ENCODE measurements at regions not wholly inside any gene's neighbourhood (a gene's known extent, or its start where the extent isn't known, plus 50 kb on each side); places are given as distances from the start of the nearest gene placed in this dataset.

DNA sequence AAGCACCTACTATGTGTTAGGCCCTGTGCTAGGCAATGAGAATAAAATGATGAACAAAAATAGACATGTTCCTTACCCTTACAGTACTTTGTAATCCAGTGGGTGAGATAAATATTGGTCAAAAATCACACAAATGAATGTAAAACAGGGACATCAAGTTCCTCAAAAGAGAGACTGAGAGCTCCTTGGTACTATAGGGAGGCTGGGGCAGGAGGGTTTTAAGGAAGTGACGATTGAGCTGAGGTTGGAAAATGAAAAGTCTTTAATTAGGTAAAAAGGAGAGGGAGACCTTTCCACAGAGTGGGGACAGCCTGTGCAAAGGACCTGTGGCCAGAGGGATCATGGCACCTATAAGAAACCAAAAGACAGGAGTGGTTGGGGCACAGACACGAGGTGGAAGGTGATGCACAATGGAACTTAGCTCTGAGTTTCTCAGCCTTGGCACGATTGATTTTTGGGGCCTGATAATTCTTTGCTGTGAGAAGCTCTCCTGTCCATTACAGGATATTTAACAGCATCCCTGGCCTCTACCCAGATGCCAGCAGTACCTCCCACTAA is 140.3 kb downstream of the CEP57L1 start:
- TF ChIP-seq, protein P1, sequence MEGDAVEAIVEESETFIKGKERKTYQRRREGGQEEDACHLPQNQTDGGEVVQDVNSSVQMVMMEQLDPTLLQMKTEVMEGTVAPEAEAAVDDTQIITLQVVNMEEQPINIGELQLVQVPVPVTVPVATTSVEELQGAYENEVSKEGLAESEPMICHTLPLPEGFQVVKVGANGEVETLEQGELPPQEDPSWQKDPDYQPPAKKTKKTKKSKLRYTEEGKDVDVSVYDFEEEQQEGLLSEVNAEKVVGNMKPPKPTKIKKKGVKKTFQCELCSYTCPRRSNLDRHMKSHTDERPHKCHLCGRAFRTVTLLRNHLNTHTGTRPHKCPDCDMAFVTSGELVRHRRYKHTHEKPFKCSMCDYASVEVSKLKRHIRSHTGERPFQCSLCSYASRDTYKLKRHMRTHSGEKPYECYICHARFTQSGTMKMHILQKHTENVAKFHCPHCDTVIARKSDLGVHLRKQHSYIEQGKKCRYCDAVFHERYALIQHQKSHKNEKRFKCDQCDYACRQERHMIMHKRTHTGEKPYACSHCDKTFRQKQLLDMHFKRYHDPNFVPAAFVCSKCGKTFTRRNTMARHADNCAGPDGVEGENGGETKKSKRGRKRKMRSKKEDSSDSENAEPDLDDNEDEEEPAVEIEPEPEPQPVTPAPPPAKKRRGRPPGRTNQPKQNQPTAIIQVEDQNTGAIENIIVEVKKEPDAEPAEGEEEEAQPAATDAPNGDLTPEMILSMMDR (IDR thresholded peaks at IDR 0.05): no peak
- no peak for TF ChIP-seq POLR2A (IDR thresholded peaks at IDR 0.05)

Data from heart left ventricle (tissue), 13 donors.